Trophoblast cell (in vitro differentiated cells and primary cell): ENCODE measurements at regions not wholly inside any gene's neighbourhood (a gene's known extent, or its start where the extent isn't known, plus 50 kb on each side); places are given as distances from the start of the nearest gene placed in this dataset.

Source experiments
- DNase-seq, 2 donors: peaks; one replicate each; pipeline ENCODE4 v3.0.0-alpha.2; 2016
- H2AFZ ChIP-seq: 2 replicates; pipeline ENCODE4 v1.6.1; 2013; ENCODE audit warnings: low read length, moderate library complexity, mild to moderate bottlenecking; ENCODE audit not compliant: insufficient read depth, poor library complexity
- H2AK5ac ChIP-seq: 2 replicates; pipeline ENCODE4 v1.6.1; 2013; ENCODE audit warnings: mild to moderate bottlenecking, low read length
- H2BK120ac ChIP-seq: 2 replicates; pipeline ENCODE4 v1.6.1; 2013; ENCODE audit warnings: low read length, mild to moderate bottlenecking, moderate library complexity; ENCODE audit not compliant: insufficient read depth, poor library complexity
- H2BK12ac ChIP-seq: 2 replicates; pipeline ENCODE4 v1.6.1; 2013; ENCODE audit warnings: mild to moderate bottlenecking, low read length, moderate library complexity
- H2BK5ac ChIP-seq: 2 replicates; pipeline ENCODE4 v1.6.1; 2013; ENCODE audit warnings: low read length, low read depth, moderate library complexity, mild to moderate bottlenecking; ENCODE audit not compliant: poor library complexity
- H3K14ac ChIP-seq: 2 replicates; pipeline ENCODE4 v1.6.1; 2013; ENCODE audit warnings: mild to moderate bottlenecking, low read length
- H3K18ac ChIP-seq: 2 replicates; pipeline ENCODE4 v1.6.1; 2013; ENCODE audit warnings: mild to moderate bottlenecking, low read length
- H3K23ac ChIP-seq: 2 replicates; pipeline ENCODE4 v1.6.1; 2013; ENCODE audit warnings: low read length
- H3K27ac ChIP-seq: 2 replicates; pipeline ENCODE4 v1.5.1; 2013; ENCODE audit warnings: low read depth, mild to moderate bottlenecking, inconsistent platforms, low read length, moderate library complexity
- H3K27me3 ChIP-seq: 2 replicates; pipeline ENCODE4 v1.6.1; 2013; ENCODE audit warnings: inconsistent platforms, mild to moderate bottlenecking, low read length, moderate library complexity; ENCODE audit not compliant: insufficient read depth
- H3K36me3 ChIP-seq, 2 experiments: 1 replicate in 1 of 2; 2 replicates in 1 of 2; pipeline ENCODE4 v1.6.1; 2013; ENCODE audit warnings: low read length in 2 of 2, mild to moderate bottlenecking in 2 of 2, moderate library complexity in 1 of 2; ENCODE audit not compliant: insufficient read depth in 2 of 2, control insufficient read depth in 1 of 2
- H3K4ac ChIP-seq: 2 replicates; pipeline ENCODE4 v1.6.1; 2013; ENCODE audit warnings: low read depth, mild to moderate bottlenecking, low read length, moderate library complexity
- H3K4me1 ChIP-seq, 2 experiments: 1 replicate in 1 of 2; 2 replicates in 1 of 2; pipeline ENCODE4 v1.6.1; 2013; ENCODE audit warnings: low read length in 2 of 2, mild to moderate bottlenecking in 2 of 2, moderate library complexity in 1 of 2; ENCODE audit not compliant: insufficient read depth in 2 of 2, control insufficient read depth in 1 of 2
- H3K4me2 ChIP-seq: 2 replicates; pipeline ENCODE4 v1.6.1; 2013; ENCODE audit warnings: inconsistent platforms, mild to moderate bottlenecking, low read length, moderate library complexity
- H3K4me3 ChIP-seq: 2 replicates; pipeline ENCODE4 v1.5.1; 2013; ENCODE audit warnings: mild to moderate bottlenecking, low read depth, low read length, inconsistent platforms
- H3K79me1 ChIP-seq: one replicate; pipeline ENCODE4 v1.6.1; 2013; ENCODE audit warnings: low read length
- H3K79me2 ChIP-seq: 2 replicates; pipeline ENCODE4 v1.6.1; 2013; ENCODE audit warnings: low read length, mild to moderate bottlenecking; ENCODE audit not compliant: control insufficient read depth, insufficient read depth, poor library complexity
- H3K9ac ChIP-seq: 2 replicates; pipeline ENCODE4 v1.6.1; 2013; ENCODE audit warnings: mild to moderate bottlenecking, low read length
- H3K9me3 ChIP-seq: 2 replicates; pipeline ENCODE4 v1.6.1; 2013; ENCODE audit warnings: low read depth, mild to moderate bottlenecking, control low read depth, inconsistent platforms, low read length; ENCODE audit not compliant: insufficient read depth
- H4K12ac ChIP-seq: 2 replicates; pipeline ENCODE4 v1.6.1; 2013; ENCODE audit warnings: low read depth, mild to moderate bottlenecking, low read length, moderate library complexity
- H4K8ac ChIP-seq: 2 replicates; pipeline ENCODE4 v1.6.1; 2013; ENCODE audit warnings: low read depth, mild to moderate bottlenecking, low read length, moderate library complexity
- H4K91ac ChIP-seq: one replicate; pipeline ENCODE4 v1.6.1; 2013; ENCODE audit warnings: low read depth, mild to moderate bottlenecking, low read length, moderate library complexity
- WGBS: extraction: QIAGEN DNeasy Blood & Tissue Kit; methylation state at CpG from one replicate; pipeline ENCODE4 v1.1.7; 2013; ENCODE audit warnings: missing lambda C conversion rate; ENCODE audit not compliant: insufficient read length, insufficient coverage; ENCODE audit errors: extremely low coverage; 5-methylcytosine and 5-hydroxymethylcytosine counted together

- H3K4me3 ChIP-seq: no peak overlapping the region
- no peak overlapping the region for H2BK12ac ChIP-seq
- no peak overlapping the region for H2AK5ac ChIP-seq
- H2BK5ac ChIP-seq: no peak overlapping the region
- no CpG with 5 or more reads among the region's 2 CpGs for WGBS
- H3K79me2 ChIP-seq: no peaks in the 10 kb centered on the region
- H3K18ac ChIP-seq: no peak overlapping the region
- H3K9ac ChIP-seq: no peak overlapping the region
- H3K4me2 ChIP-seq: no peak overlapping the region
- no peak overlapping the region for H4K91ac ChIP-seq
- no peak overlapping the region for H3K23ac ChIP-seq
- H3K4ac ChIP-seq: no peak overlapping the region
- H3K27ac ChIP-seq: no peak overlapping the region
- no peak overlapping the region for H3K14ac ChIP-seq
- no peaks in the 10 kb centered on the region for H3K9me3 ChIP-seq
- H2AFZ ChIP-seq: no peak overlapping the region
- no peak overlapping the region for H2BK120ac ChIP-seq
- H3K4me1 ChIP-seq: no peaks in the 10 kb centered on the region
- no peak overlapping the region for H4K8ac ChIP-seq
- H3K36me3 ChIP-seq: no peaks in the 10 kb centered on the region
- no peak overlapping the region for H4K12ac ChIP-seq
- no peaks in the 10 kb centered on the region for H3K27me3 ChIP-seq
- no peak for DNase-seq
- H3K79me1 ChIP-seq: no peaks in the 10 kb centered on the region
Observed at GRCh38 chr4:156659570-156659969, 312.0 kb downstream of the PDGFC start.

GRCh38 chr4:156656896-156657295 is 314.7 kb downstream of the PDGFC start:
- no CpG with 5 or more reads among the region's 2 CpGs for WGBS
- no peaks in the 10 kb centered on the region for H3K79me2 ChIP-seq

DNA sequence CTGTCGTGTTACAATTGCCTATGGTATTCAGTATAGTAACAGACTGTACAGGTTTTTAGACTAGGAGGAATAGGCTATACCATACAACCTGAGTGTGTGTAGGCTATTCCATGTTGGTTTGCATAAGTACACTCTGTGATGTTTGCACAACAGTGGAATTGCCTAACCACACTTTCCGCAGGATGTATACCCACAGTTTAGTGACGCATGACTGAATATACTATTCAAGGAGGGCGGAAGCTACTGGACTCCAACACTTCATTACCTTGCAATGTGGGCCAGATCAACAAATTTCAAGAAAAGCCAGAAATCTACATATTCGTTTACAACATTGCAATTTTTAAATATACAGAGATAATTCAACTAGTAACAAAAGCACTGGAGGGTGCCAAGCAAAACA is 317.2 kb downstream of the PDGFC start:
- Histone ChIP-seq H3K4me2 (no peak overlapping the region), H3K27ac (no peak overlapping the region), H4K91ac (no peak overlapping the region), H3K79me2 (no peaks in the 10 kb centered on the region), H3K36me3 (no peaks in the 10 kb centered on the region), H3K14ac (no peak overlapping the region), H3K18ac (no peak overlapping the region), H3K23ac (no peak overlapping the region), H2BK5ac (no peak overlapping the region), H3K27me3 (no peaks in the 10 kb centered on the region), H2BK12ac (peak overlapping the region; percentile 49), H2AK5ac (no peak overlapping the region), H3K9me3 (no peaks in the 10 kb centered on the region), H3K4me1 (no peaks in the 10 kb centered on the region), H2AFZ (no peak overlapping the region), H3K4ac (no peak overlapping the region), H4K8ac (no peak overlapping the region), H2BK120ac (no peak overlapping the region), H3K9ac (no peak overlapping the region), H4K12ac (no peak overlapping the region), H3K79me1 (no peaks in the 10 kb centered on the region), H3K4me3 (no peak overlapping the region)
- no CpG with 5 or more reads among the region's 5 CpGs for WGBS
- DNase-seq: no peak

More at GRCh38 chr4:156656896-156657295, 314.7 kb downstream of the PDGFC start:
- H3K23ac ChIP-seq: no peak overlapping the region
- no peaks in the 10 kb centered on the region for H3K36me3 ChIP-seq
- no peak overlapping the region for H3K4me2 ChIP-seq
- DNase-seq: no peak
- H4K12ac ChIP-seq: no peak overlapping the region
- H3K27me3 ChIP-seq: no peaks in the 10 kb centered on the region
- no peak overlapping the region for H3K18ac ChIP-seq
- no peak overlapping the region for H3K9ac ChIP-seq
- no peak overlapping the region for H3K27ac ChIP-seq
- H2BK120ac ChIP-seq: no peak overlapping the region
- no peak overlapping the region for H4K8ac ChIP-seq
- no peaks in the 10 kb centered on the region for H3K9me3 ChIP-seq
- H3K4me1 ChIP-seq: no peaks in the 10 kb centered on the region
- no peaks in the 10 kb centered on the region for H3K79me1 ChIP-seq
- H3K14ac ChIP-seq: no peak overlapping the region
- H4K91ac ChIP-seq: no peak overlapping the region
- H2BK12ac ChIP-seq: no peak overlapping the region
- no peak overlapping the region for H3K4me3 ChIP-seq
- no peak overlapping the region for H3K4ac ChIP-seq
- no peak overlapping the region for H2BK5ac ChIP-seq
- no peak overlapping the region for H2AFZ ChIP-seq
- no peak overlapping the region for H2AK5ac ChIP-seq

DNA sequence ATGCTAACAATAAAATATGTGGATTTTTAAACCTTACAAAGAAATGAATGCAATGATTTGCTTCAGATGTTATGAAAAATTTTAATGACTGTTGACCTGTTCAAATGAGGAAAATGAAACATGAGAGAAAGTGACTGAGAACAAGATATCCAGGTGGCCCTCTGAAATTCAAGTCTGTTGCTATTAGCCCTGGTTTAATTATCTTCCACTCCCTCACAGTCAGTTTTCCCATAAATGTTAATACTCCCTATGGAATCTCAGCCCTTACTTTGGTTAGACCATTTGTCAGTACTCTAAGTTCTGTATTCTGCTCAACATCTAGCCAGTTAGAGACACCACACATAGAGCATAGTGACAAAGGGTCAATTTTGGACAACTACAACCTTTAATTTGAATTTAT is 327.8 kb downstream of the PDGFC start:
- no peak overlapping the region for H3K23ac ChIP-seq
- no peak overlapping the region for H3K4me2 ChIP-seq
- H3K79me2 ChIP-seq: no peaks in the 10 kb centered on the region
- no peak overlapping the region for H3K4ac ChIP-seq
- peaks cover 0 to 9% of the 10 kb centered on the region in 2 experiments for H3K4me1 ChIP-seq
- H4K12ac ChIP-seq: no peak overlapping the region
- H3K36me3 ChIP-seq: no peaks in the 10 kb centered on the region
- H3K18ac ChIP-seq: no peak overlapping the region
- no peak overlapping the region for H2AK5ac ChIP-seq
- no peak overlapping the region for H3K27ac ChIP-seq
- H2AFZ ChIP-seq: no peak overlapping the region
- no peak overlapping the region for H4K8ac ChIP-seq
- no peak overlapping the region for H3K4me3 ChIP-seq
- DNase-seq: no peak
- peaks cover 8% of the 10 kb centered on the region for H3K79me1 ChIP-seq
- H3K9ac ChIP-seq: no peak overlapping the region
- no peaks in the 10 kb centered on the region for H3K9me3 ChIP-seq
- H2BK120ac ChIP-seq: no peak overlapping the region
- no peaks in the 10 kb centered on the region for H3K27me3 ChIP-seq
- no peak overlapping the region for H2BK5ac ChIP-seq
- H2BK12ac ChIP-seq: no peak overlapping the region
- H4K91ac ChIP-seq: no peak overlapping the region
- H3K14ac ChIP-seq: no peak overlapping the region
